ENCODE measurements at regions not wholly inside any gene's neighbourhood (a gene's known extent, or its start where the extent isn't known, plus 50 kb on each side); places are given as distances from the start of the nearest gene placed in this dataset.
A peak's percentile ranks its signal among the peaks of the same experiment; 100 is the strongest.

DNA sequence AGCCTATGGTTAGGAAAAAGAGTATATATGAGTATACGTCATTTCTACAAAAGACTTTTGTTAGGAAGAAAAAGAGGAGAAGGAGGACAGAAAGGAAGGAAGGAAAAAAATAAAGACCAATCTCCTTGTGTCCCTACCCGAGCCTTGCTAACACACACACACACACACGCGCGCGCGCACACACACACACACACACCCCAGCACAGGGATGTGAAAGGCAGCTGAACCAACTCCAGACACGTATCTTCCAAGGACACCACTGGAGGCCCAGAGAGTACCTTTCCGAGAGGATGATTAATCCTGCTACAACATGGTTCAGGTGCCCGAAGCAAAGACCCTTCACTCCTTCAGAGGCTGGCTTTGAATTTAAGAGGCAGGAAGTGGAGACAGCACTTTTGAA lies 56.9 kb upstream of the GALNT10 start:
- Histone ChIP-seq H3K27ac (ENCODE audit: insufficient read depth, low read length, poor library complexity, severe bottlenecking) (no peak overlapping the region), H3K9me3 (ENCODE audit: control insufficient read depth in 2 of 2, low read length in 2 of 2) (no peaks in the 10 kb centered on the region), H3K27me3 (ENCODE audit: control insufficient read depth, insufficient read depth, low read length) (peaks cover 3% of the 10 kb centered on the region), H3K4me1 (ENCODE audit: control insufficient read depth, insufficient read depth, low read length, poor library complexity, severe bottlenecking) (no peaks in the 10 kb centered on the region), H3K36me3 (ENCODE audit: control insufficient read depth, insufficient read depth, low read length) (no peaks in the 10 kb centered on the region), H3K4me3 (ENCODE audit: low read depth, low read length) (no peak overlapping the region)
- Mint-ChIP-seq H3K4me3 (no peak overlapping the region), H3K27ac (peak overlapping the region in 1 of 3 donors; percentile 32), H3K27me3 (peaks cover 2% of the 10 kb centered on the region), H3K4me1 (no peaks in the 10 kb centered on the region), H3K9me3 (peaks cover 0 to 1% (median 0%) of the 10 kb centered on the region in 7 donors), H3K36me3 (no peaks in the 10 kb centered on the region)
- no peak for DNase-seq
- no peak for ATAC-seq (ENCODE audit: low read depth in 2 of 2)

DNA sequence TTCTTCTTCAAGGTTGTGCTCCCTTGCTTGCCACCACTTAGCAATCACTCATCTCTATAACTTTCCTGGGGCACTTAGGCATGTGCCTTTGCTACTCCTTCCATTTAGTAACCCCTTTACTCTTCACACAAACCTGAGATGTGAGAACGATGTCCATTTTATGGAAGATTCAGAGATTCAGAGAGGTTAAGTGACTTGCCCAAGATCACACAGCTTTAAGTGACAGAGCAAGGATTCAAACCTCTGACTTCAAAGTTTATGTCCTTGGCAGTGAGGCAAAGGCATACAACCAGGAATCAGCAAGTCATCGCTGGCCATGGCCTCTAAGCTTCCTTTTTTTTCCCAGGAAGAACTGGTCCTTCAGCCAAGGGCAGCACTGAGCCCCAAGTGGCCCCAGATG lies 56.0 kb upstream of the GALNT10 start:
- Histone ChIP-seq H3K27ac (ENCODE audit: insufficient read depth, low read length, poor library complexity, severe bottlenecking) (no peak overlapping the region), H3K4me1 (ENCODE audit: control insufficient read depth, insufficient read depth, low read length, poor library complexity, severe bottlenecking) (no peaks in the 10 kb centered on the region), H3K27me3 (ENCODE audit: control insufficient read depth, insufficient read depth, low read length) (peaks cover 3% of the 10 kb centered on the region), H3K9me3 (ENCODE audit: control insufficient read depth in 2 of 2, low read length in 2 of 2) (no peaks in the 10 kb centered on the region), H3K36me3 (ENCODE audit: control insufficient read depth, insufficient read depth, low read length) (no peaks in the 10 kb centered on the region), H3K4me3 (ENCODE audit: low read depth, low read length) (no peak overlapping the region)
- H3K36me3 Mint-ChIP-seq: no peaks in the 10 kb centered on the region
- no peak overlapping the region for H3K4me3 Mint-ChIP-seq
- H3K4me1 Mint-ChIP-seq: no peaks in the 10 kb centered on the region
- H3K27me3 Mint-ChIP-seq: no peaks in the 10 kb centered on the region
- peak overlapping the region in 1 of 3 donors; percentile 9 for H3K27ac Mint-ChIP-seq
- DNase-seq (no peak), ATAC-seq (ENCODE audit: low read depth in 2 of 2) (no peak)
- peaks cover 0 to 1% (median 0%) of the 10 kb centered on the region in 7 donors for H3K9me3 Mint-ChIP-seq

DNA sequence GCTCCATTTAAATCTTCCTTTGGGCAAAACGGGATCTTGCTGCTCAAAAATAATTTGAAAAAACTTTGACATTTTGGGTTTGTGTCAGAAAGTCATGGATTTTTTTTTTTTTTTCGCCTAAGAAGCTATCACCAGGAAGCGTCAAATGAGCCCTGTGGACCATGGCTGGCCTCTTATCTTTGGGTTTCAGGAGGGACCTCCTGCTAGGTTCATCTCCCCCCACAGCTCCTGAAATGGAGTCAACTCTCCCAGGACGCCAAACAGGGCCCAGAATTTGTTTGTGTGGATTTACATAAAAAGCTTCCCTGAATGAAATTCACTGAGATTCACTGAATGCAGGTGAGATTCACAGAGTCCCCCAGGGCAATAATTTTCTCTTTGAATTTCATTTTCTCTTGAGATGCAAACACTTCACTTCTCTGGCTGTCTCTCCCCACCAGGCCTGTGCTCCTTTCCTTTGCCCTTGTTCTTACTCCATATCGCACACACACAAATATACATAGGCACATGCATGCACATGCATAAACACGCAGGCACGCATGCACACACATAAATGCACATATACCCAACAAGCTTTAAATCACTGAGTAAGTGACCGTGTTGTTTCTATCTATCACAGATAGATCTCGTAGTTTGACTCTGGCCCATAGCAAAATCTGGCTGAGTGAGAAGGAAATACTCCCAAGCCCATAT lies 55.3 kb upstream of the GALNT10 start:
- H3K4me3 Mint-ChIP-seq: no peak overlapping the region
- no peaks in the 10 kb centered on the region for H3K36me3 Mint-ChIP-seq
- Histone ChIP-seq H3K27ac (ENCODE audit: insufficient read depth, low read length, poor library complexity, severe bottlenecking) (no peak overlapping the region), H3K27me3 (ENCODE audit: control insufficient read depth, insufficient read depth, low read length) (peaks cover 2% of the 10 kb centered on the region), H3K36me3 (ENCODE audit: control insufficient read depth, insufficient read depth, low read length) (no peaks in the 10 kb centered on the region), H3K4me1 (ENCODE audit: control insufficient read depth, insufficient read depth, low read length, poor library complexity, severe bottlenecking) (no peaks in the 10 kb centered on the region), H3K9me3 (ENCODE audit: control insufficient read depth in 2 of 2, low read length in 2 of 2) (no peaks in the 10 kb centered on the region), H3K4me3 (ENCODE audit: low read depth, low read length) (no peak overlapping the region)
- ATAC-seq (ENCODE audit: low read depth in 2 of 2): no peak
- DNase-seq: no peak
- H3K4me1 Mint-ChIP-seq: no peaks in the 10 kb centered on the region
- H3K9me3 Mint-ChIP-seq: peaks cover 0 to 1% (median 0%) of the 10 kb centered on the region in 7 donors
- H3K27ac Mint-ChIP-seq: peak overlapping the region in 1 of 3 donors; percentile 3
- H3K27me3 Mint-ChIP-seq: no peaks in the 10 kb centered on the region

DNA sequence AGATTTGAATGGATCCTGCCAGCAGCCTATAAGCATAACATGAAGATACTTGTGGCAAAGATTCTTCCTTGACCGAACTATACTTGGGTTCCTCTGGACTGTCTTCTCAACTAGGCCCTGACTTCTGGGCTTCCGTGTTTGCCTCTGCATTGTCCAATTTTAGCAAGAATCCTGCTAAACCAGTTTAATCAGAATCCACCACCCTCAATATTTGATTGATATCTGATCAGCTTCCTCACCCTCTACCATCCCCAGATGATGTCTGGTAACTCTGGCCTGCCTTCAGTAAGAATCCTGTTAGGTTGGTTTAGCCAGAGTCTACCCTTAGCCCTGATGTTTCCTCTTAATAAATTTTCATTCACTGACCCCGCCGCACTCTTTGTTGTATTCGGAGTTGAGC lies 54.4 kb upstream of the GALNT10 start:
- no peak for ATAC-seq (ENCODE audit: low read depth in 2 of 2)
- H3K9me3 ChIP-seq (ENCODE audit: control insufficient read depth in 2 of 2, low read length in 2 of 2): no peaks in the 10 kb centered on the region
- Mint-ChIP-seq H3K36me3 (no peaks in the 10 kb centered on the region), H3K27ac (no peak overlapping the region), H3K27me3 (no peaks in the 10 kb centered on the region), H3K4me1 (no peaks in the 10 kb centered on the region), H3K4me3 (no peak overlapping the region), H3K9me3 (peaks cover 0 to 3% (median 0%) of the 10 kb centered on the region in 7 donors)
- H3K4me3 ChIP-seq (ENCODE audit: low read depth, low read length): no peak overlapping the region
- H3K4me1 ChIP-seq (ENCODE audit: control insufficient read depth, insufficient read depth, low read length, poor library complexity, severe bottlenecking): no peaks in the 10 kb centered on the region
- no peaks in the 10 kb centered on the region for H3K27me3 ChIP-seq (ENCODE audit: control insufficient read depth, insufficient read depth, low read length)
- no peak for DNase-seq
- H3K27ac ChIP-seq (ENCODE audit: insufficient read depth, low read length, poor library complexity, severe bottlenecking): no peak overlapping the region
- no peaks in the 10 kb centered on the region for H3K36me3 ChIP-seq (ENCODE audit: control insufficient read depth, insufficient read depth, low read length)

DNA sequence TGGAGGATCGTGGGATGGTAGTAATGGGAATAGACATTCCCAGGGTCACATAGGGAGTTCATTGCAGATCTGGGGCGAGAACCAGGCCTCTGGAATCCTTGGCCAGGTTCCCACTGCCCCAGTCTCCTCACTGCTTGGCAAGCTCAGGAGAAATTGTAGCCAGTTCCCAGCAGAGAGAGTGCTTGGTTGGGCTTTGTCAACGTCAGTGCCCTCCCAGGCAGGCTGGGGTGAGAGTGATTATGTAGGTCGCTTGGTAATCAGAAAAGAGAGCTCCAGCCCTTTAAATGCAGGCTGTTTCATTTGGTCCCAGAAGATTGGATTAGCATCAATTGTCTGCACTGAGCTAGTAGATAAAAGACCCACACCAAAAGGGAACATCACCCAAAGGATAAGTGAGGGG lies 51.8 kb upstream of the GALNT10 start:
- Mint-ChIP-seq H3K27me3 (no peaks in the 10 kb centered on the region), H3K36me3 (no peaks in the 10 kb centered on the region), H3K27ac (no peak overlapping the region), H3K4me3 (no peak overlapping the region), H3K9me3 (peaks cover 0 to 3% (median 0%) of the 10 kb centered on the region in 7 donors), H3K4me1 (no peaks in the 10 kb centered on the region)
- H3K4me1 ChIP-seq (ENCODE audit: control insufficient read depth, insufficient read depth, low read length, poor library complexity, severe bottlenecking): no peaks in the 10 kb centered on the region
- H3K27ac ChIP-seq (ENCODE audit: insufficient read depth, low read length, poor library complexity, severe bottlenecking): no peak overlapping the region
- H3K36me3 ChIP-seq (ENCODE audit: control insufficient read depth, insufficient read depth, low read length): no peaks in the 10 kb centered on the region
- DNase-seq (no peak), ATAC-seq (ENCODE audit: low read depth in 2 of 2) (no peak)
- H3K4me3 ChIP-seq (ENCODE audit: low read depth, low read length): no peak overlapping the region
- no peaks in the 10 kb centered on the region for H3K27me3 ChIP-seq (ENCODE audit: control insufficient read depth, insufficient read depth, low read length)
- no peaks in the 10 kb centered on the region for H3K9me3 ChIP-seq (ENCODE audit: control insufficient read depth in 2 of 2, low read length in 2 of 2)

DNA sequence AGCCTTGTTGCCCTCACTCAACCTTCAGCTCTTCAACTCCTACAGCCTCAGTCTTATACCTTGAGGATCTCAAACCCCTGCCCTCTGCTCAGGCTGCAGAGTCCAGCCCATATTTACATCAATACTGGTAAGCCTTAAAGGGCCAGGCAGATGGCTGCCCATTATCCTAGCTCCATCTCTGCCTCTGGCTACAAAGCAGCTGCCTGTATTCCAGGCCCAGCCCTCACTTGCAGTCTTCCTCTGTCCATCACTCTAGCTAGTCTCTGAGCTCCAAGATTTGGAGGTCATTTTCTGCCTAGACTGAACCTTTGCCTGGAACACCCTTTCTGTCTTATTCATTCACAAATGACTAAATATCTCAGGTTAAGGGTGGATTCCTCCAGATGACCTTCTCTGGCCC lies 50.2 kb upstream of the GALNT10 start:
- ATAC-seq (ENCODE audit: low read depth in 2 of 2) (no peak), DNase-seq (no peak)
- H3K27ac Mint-ChIP-seq: no peak overlapping the region
- H3K4me3 Mint-ChIP-seq: no peak overlapping the region
- no peak overlapping the region for H3K27ac ChIP-seq (ENCODE audit: insufficient read depth, low read length, poor library complexity, severe bottlenecking)
- no peaks in the 10 kb centered on the region for H3K4me1 Mint-ChIP-seq
- peaks cover 5% of the 10 kb centered on the region for H3K27me3 Mint-ChIP-seq
- no peaks in the 10 kb centered on the region for H3K4me1 ChIP-seq (ENCODE audit: control insufficient read depth, insufficient read depth, low read length, poor library complexity, severe bottlenecking)
- H3K36me3 ChIP-seq (ENCODE audit: control insufficient read depth, insufficient read depth, low read length): no peaks in the 10 kb centered on the region
- H3K27me3 ChIP-seq (ENCODE audit: control insufficient read depth, insufficient read depth, low read length): no peaks in the 10 kb centered on the region
- peaks cover 0 to 3% (median 0%) of the 10 kb centered on the region in 7 donors for H3K9me3 Mint-ChIP-seq
- H3K36me3 Mint-ChIP-seq: no peaks in the 10 kb centered on the region
- H3K4me3 ChIP-seq (ENCODE audit: low read depth, low read length): no peak overlapping the region
- H3K9me3 ChIP-seq (ENCODE audit: control insufficient read depth in 2 of 2, low read length in 2 of 2): no peaks in the 10 kb centered on the region

Data from CD4-positive, CD25-positive, alpha-beta regulatory T cell (primary cell).